Spleen (tissue), 3 donors: ENCODE measurements at regions not wholly inside any gene's neighbourhood (a gene's known extent, or its start where the extent isn't known, plus 50 kb on each side); places are given as distances from the start of the nearest gene placed in this dataset.

ENCODE experiments used
- POLR2A ChIP-seq, 3 donors: fragments of 450-650 bp; IDR thresholded peaks; one replicate each; pipeline ENCODE4 v1.5.1; 2017; ENCODE audit warnings: antibody characterized with exemption in 3 of 3, mild to moderate bottlenecking in 1 of 3
- POLR2AphosphoS5 ChIP-seq, 3 donors: sonication (generic); formaldehyde crosslinking; IDR thresholded peaks; one replicate each; pipeline ENCODE4 v1.5.1; 2017; ENCODE audit warnings: antibody characterized with exemption in 3 of 3

- TF ChIP-seq POLR2AphosphoS5 (IDR thresholded peaks at IDR 0.05) (no peak), POLR2A (IDR thresholded peaks at IDR 0.05) (no peak)
Measured at GRCh38 chr4:129342819-129343408, 247.0 kb downstream of the C4orf33 start.
